ENCODE measurements at regions not wholly inside any gene's neighbourhood (a gene's known extent, or its start where the extent isn't known, plus 50 kb on each side); places are given as distances from the start of the nearest gene placed in this dataset.

GRCh38 chr14:87864356-87865270, 128.4 kb downstream of the GALC start:
- no peak for TF ChIP-seq Cebpa-rat (IDR thresholded peaks at IDR 0.05)
- no peaks in the 10 kb centered on the region; a peak in 2 of 22 replicates for H3K9me3 ChIP-seq (replicated peaks in 1 of 11)
- H4K20me1 ChIP-seq, result no peaks in the 10 kb centered on the region

GRCh38 chr14:87863047-87863446, 129.9 kb downstream of the GALC start:
- Histone ChIP-seq H3K36me3 (no peaks in the 10 kb centered on the region), H3K27ac (no peak overlapping the region)

More at GRCh38 chr14:87864356-87865270, 128.4 kb downstream of the GALC start:
- peaks cover 0 to 3% (median 0%) of the 10 kb centered on the region in 10 experiments; a peak in 6 of 20 replicates for H3K4me1 ChIP-seq
- no peak overlapping the region for H3K27ac ChIP-seq
- no peak overlapping the region for H3K4me3 ChIP-seq
- H3K27me3 ChIP-seq, result no peaks in the 10 kb centered on the region
- H3K36me3 ChIP-seq, result no peaks in the 10 kb centered on the region
- no peak overlapping the region for H3K4me2 ChIP-seq
- H3K9ac ChIP-seq, result no peak overlapping the region

GRCh38 chr14:87852107-87852506, 140.9 kb downstream of the GALC start:
- Histone ChIP-seq H3K27ac (no peak overlapping the region), H3K4me3 (no peak overlapping the region), H4K20me1 (no peaks in the 10 kb centered on the region), H3K4me2 (no peak overlapping the region), H3K27me3 (no peaks in the 10 kb centered on the region), H3K36me3 (no peaks in the 10 kb centered on the region), H3K9me3 (replicated peaks in 1 of 11) (no peaks in the 10 kb centered on the region; a peak in 1 of 22 replicates), H3K4me1 (no peaks in the 10 kb centered on the region), H3K9ac (no peak overlapping the region)
- no peak for TF ChIP-seq Cebpa-rat (IDR thresholded peaks at IDR 0.05)

More at GRCh38 chr14:87863047-87863446, 129.9 kb downstream of the GALC start:
- no peak overlapping the region for H3K9ac ChIP-seq
- no peaks in the 10 kb centered on the region; a peak in 2 of 22 replicates for H3K9me3 ChIP-seq (replicated peaks in 1 of 11)
- no peak overlapping the region for H3K4me2 ChIP-seq
- H3K27me3 ChIP-seq, result no peaks in the 10 kb centered on the region
- TF ChIP-seq Cebpa-rat (IDR thresholded peaks at IDR 0.05), result no peak
- no peaks in the 10 kb centered on the region for H4K20me1 ChIP-seq
- no peak overlapping the region for H3K4me3 ChIP-seq
- no peaks in the 10 kb centered on the region for H3K4me1 ChIP-seq

GRCh38 chr14:87851190-87851589, 141.8 kb downstream of the GALC start:
- Histone ChIP-seq H3K9me3 (replicated peaks in 1 of 11) (no peaks in the 10 kb centered on the region; a peak in 1 of 22 replicates), H3K4me2 (no peak overlapping the region), H3K4me3 (no peak overlapping the region), H4K20me1 (no peaks in the 10 kb centered on the region), H3K27ac (no peak overlapping the region), H3K36me3 (no peaks in the 10 kb centered on the region), H3K4me1 (no peaks in the 10 kb centered on the region), H3K9ac (no peak overlapping the region), H3K27me3 (no peaks in the 10 kb centered on the region)
- no peak for TF ChIP-seq Cebpa-rat (IDR thresholded peaks at IDR 0.05)

- Histone ChIP-seq H3K4me3 (no peak overlapping the region), H4K20me1 (no peaks in the 10 kb centered on the region), H3K9me3 (replicated peaks in 1 of 11) (no peaks in the 10 kb centered on the region; a peak in 1 of 22 replicates), H3K4me2 (no peak overlapping the region), H3K27me3 (no peaks in the 10 kb centered on the region), H3K4me1 (no peaks in the 10 kb centered on the region), H3K27ac (no peak overlapping the region), H3K9ac (no peak overlapping the region), H3K36me3 (no peaks in the 10 kb centered on the region)
- no peak for TF ChIP-seq Cebpa-rat (IDR thresholded peaks at IDR 0.05)
Measured at GRCh38 chr14:87847216-87847755, 145.7 kb downstream of the GALC start.

- no peaks in the 10 kb centered on the region for H3K4me1 ChIP-seq
- no peaks in the 10 kb centered on the region for H3K27me3 ChIP-seq
- H3K9me3 ChIP-seq (replicated peaks in 1 of 11), result no peaks in the 10 kb centered on the region; a peak in 1 of 22 replicates
- H3K4me2 ChIP-seq, result no peak overlapping the region
- H3K9ac ChIP-seq, result no peak overlapping the region
- H3K36me3 ChIP-seq, result no peaks in the 10 kb centered on the region
- no peaks in the 10 kb centered on the region for H4K20me1 ChIP-seq
- H3K27ac ChIP-seq, result no peak overlapping the region
- H3K4me3 ChIP-seq, result no peak overlapping the region
- TF ChIP-seq Cebpa-rat (IDR thresholded peaks at IDR 0.05), result no peak
Measured at GRCh38 chr14:87840906-87841305, 152.1 kb downstream of the GALC start.

GRCh38 chr14:87838931-87839330, 154.1 kb downstream of the GALC start:
- Histone ChIP-seq H3K27me3 (no peaks in the 10 kb centered on the region), H3K4me2 (no peak overlapping the region), H3K9me3 (replicated peaks in 1 of 11) (no peaks in the 10 kb centered on the region; a peak in 1 of 22 replicates), H3K36me3 (no peaks in the 10 kb centered on the region), H4K20me1 (no peaks in the 10 kb centered on the region), H3K4me1 (no peaks in the 10 kb centered on the region), H3K27ac (no peak overlapping the region), H3K4me3 (no peak overlapping the region), H3K9ac (no peak overlapping the region)
- no peak for TF ChIP-seq Cebpa-rat (IDR thresholded peaks at IDR 0.05)

GRCh38 chr14:87837296-87837695, 155.7 kb downstream of the GALC start:
- no peak overlapping the region for H3K4me3 ChIP-seq

GRCh38 chr14:87834594-87834993, 158.4 kb downstream of the GALC start:
- H4K20me1 ChIP-seq, result no peaks in the 10 kb centered on the region
- H3K4me1 ChIP-seq, result peaks cover 0 to 12% (median 0%) of the 10 kb centered on the region in 10 experiments; a peak in 9 of 20 replicates
- H3K27ac ChIP-seq, result no peak overlapping the region
- H3K36me3 ChIP-seq, result no peaks in the 10 kb centered on the region
- no peak overlapping the region for H3K4me2 ChIP-seq
- TF ChIP-seq Cebpa-rat (IDR thresholded peaks at IDR 0.05), result no peak
- H3K9me3 ChIP-seq (replicated peaks in 1 of 11), result no peaks in the 10 kb centered on the region; a peak in 1 of 22 replicates
- no peak overlapping the region for H3K4me3 ChIP-seq
- H3K27me3 ChIP-seq, result no peaks in the 10 kb centered on the region
- no peak overlapping the region for H3K9ac ChIP-seq

More at GRCh38 chr14:87837296-87837695, 155.7 kb downstream of the GALC start:
- H3K9ac ChIP-seq, result no peak overlapping the region
- no peaks in the 10 kb centered on the region for H3K36me3 ChIP-seq
- H3K27me3 ChIP-seq, result no peaks in the 10 kb centered on the region
- no peak for TF ChIP-seq Cebpa-rat (IDR thresholded peaks at IDR 0.05)
- peak overlapping the region in 1 of 11 experiments; percentile 30; a peak in 1 of 22 replicates for H3K4me2 ChIP-seq
- no peaks in the 10 kb centered on the region; a peak in 1 of 22 replicates for H3K9me3 ChIP-seq (replicated peaks in 1 of 11)
- H3K4me1 ChIP-seq, result peaks cover 0 to 12% (median 0%) of the 10 kb centered on the region in 10 experiments; a peak in 9 of 20 replicates
- no peaks in the 10 kb centered on the region for H4K20me1 ChIP-seq
- H3K27ac ChIP-seq, result no peak overlapping the region
